Gastrocnemius medialis (tissue), 4 donors: ENCODE measurements at regions not wholly inside any gene's neighbourhood (a gene's known extent, or its start where the extent isn't known, plus 50 kb on each side); places are given as distances from the start of the nearest gene placed in this dataset.

ENCODE experiments used
- ATAC-seq, 2 donors: fragments of 150-250 bp; one replicate each; pipeline ENCODE4 v1.9.1; 2016
- DNase-seq, 2 donors: peaks; one replicate each; pipeline ENCODE4 v3.0.0-alpha.2; 2019
- H3K27ac ChIP-seq, 4 donors: fragments of 200-600 bp; sonication (generic); 1 replicate in 1 of 4; 2 replicates in 3 of 4; pipeline ENCODE4 v1.5.1; 2016 to 2018; ENCODE audit warnings: mild to moderate bottlenecking in 2 of 4, moderate library complexity in 1 of 4
- H3K27me3 ChIP-seq, 3 donors: fragments of 200-600 bp; sonication (generic) in 2 of 3; 1 replicate in 1 of 3; 2 replicates in 2 of 3; pipeline versions ENCODE4 v1.5.1 to v1.6.0; 2016 to 2019; ENCODE audit warnings: mild to moderate bottlenecking in 1 of 3, moderate library complexity in 1 of 3
- H3K36me3 ChIP-seq, 2 donors: fragments of 200-600 bp; sonication (generic) in 1 of 2; one replicate each; pipeline ENCODE4 v1.5.1; 2017 to 2018
- H3K4me1 ChIP-seq, 2 donors: fragments of 200-600 bp; sonication (generic) in 1 of 2; one replicate each; pipeline ENCODE4 v1.5.1; 2016 to 2017; ENCODE audit warnings: mild to moderate bottlenecking in 2 of 2
- H3K4me3 ChIP-seq, 4 donors: fragments of 200-600 bp; sonication (generic) in 3 of 4; 1 replicate in 1 of 4; 2 replicates in 3 of 4; pipeline ENCODE4 v1.5.1; 2016 to 2019; ENCODE audit warnings: mild to moderate bottlenecking in 2 of 4
- H3K9me3 ChIP-seq, 3 donors: fragments of 200-600 bp; sonication (generic) in 2 of 3; 1 replicate in 1 of 3; 2 replicates in 2 of 3; pipeline ENCODE4 v1.5.1; 2016 to 2019
- POLR2A ChIP-seq, 2 donors: fragments of 450-650 bp; IDR thresholded peaks; one replicate each; pipeline ENCODE4 v1.6.1; 2017; ENCODE audit warnings: antibody characterized with exemption in 2 of 2, mild to moderate bottlenecking in 2 of 2, moderate library complexity in 2 of 2
- in situ Hi-C, 4 donors: fragments of 200-750 bp; cut with MboI; loops; one replicate each; pipeline versions ENCODE4 v1.15.0 to v1.8.0; 2017; ENCODE audit warnings: low sequenced_read_pairs in 4 of 4
- intact Hi-C: fragments of 100-400 bp; cut with DNase I; formaldehyde crosslinking; loops from one replicate; pipeline ENCODE4 v1.15.1; 2023; ENCODE audit warnings: low total_unique reads
- TF ChIP-seq, protein P1 (sequence below), 5 experiments: fragments of 450-650 bp in 3 of 5; fragments of 200-600 bp in 2 of 5; sonication (generic) in 2 of 5; IDR thresholded peaks in 4 of 5; conservative IDR thresholded peaks in 1 of 5; 1 replicate in 4 of 5; 2 replicates in 1 of 5; pipeline ENCODE4 v1.5.1; 2016 to 2019; ENCODE audit warnings: antibody characterized with exemption in 5 of 5, mild to moderate bottlenecking in 3 of 5, moderate library complexity in 3 of 5

DNA sequence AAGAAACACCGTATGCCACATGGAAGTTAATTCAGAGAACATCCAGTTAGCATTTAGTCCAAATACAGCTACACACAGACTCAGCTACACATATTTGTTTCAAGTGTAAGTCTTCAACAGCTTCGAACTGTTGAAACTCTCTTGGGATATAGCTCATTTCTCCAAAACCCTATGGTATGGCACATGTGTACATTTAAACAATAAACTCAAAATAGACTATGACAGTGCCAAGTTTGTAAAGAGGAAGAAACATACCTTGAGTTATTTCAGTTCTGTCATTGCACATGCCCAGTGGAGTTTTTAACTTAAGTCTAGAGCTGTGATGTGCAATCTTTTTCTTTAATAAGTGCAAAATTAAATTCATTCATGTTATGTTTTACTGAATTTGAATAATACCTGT lies 155.1 kb upstream of the RAI14 start:
- ATAC-seq (no peak), DNase-seq (no peak)
- H3K9me3 ChIP-seq, result no peaks in the 10 kb centered on the region
- intact Hi-C loops, result no loop called here
- no peak overlapping the region for H3K4me3 ChIP-seq
- TF ChIP-seq, protein P1, sequence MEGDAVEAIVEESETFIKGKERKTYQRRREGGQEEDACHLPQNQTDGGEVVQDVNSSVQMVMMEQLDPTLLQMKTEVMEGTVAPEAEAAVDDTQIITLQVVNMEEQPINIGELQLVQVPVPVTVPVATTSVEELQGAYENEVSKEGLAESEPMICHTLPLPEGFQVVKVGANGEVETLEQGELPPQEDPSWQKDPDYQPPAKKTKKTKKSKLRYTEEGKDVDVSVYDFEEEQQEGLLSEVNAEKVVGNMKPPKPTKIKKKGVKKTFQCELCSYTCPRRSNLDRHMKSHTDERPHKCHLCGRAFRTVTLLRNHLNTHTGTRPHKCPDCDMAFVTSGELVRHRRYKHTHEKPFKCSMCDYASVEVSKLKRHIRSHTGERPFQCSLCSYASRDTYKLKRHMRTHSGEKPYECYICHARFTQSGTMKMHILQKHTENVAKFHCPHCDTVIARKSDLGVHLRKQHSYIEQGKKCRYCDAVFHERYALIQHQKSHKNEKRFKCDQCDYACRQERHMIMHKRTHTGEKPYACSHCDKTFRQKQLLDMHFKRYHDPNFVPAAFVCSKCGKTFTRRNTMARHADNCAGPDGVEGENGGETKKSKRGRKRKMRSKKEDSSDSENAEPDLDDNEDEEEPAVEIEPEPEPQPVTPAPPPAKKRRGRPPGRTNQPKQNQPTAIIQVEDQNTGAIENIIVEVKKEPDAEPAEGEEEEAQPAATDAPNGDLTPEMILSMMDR (IDR thresholded peaks at IDR 0.05 in 4 of 5, conservative IDR thresholded peaks at IDR 0.05 in 1 of 5), result no peak
- TF ChIP-seq POLR2A (IDR thresholded peaks at IDR 0.05), result no peak
- H3K36me3 ChIP-seq, result no peaks in the 10 kb centered on the region
- peaks cover 3 to 5% of the 10 kb centered on the region in 2 donors for H3K4me1 ChIP-seq
- H3K27me3 ChIP-seq, result peaks cover 0 to 5% (median 0%) of the 10 kb centered on the region in 3 donors
- H3K27ac ChIP-seq, result no peak overlapping the region
- in situ Hi-C loops, result no loop called here

DNA sequence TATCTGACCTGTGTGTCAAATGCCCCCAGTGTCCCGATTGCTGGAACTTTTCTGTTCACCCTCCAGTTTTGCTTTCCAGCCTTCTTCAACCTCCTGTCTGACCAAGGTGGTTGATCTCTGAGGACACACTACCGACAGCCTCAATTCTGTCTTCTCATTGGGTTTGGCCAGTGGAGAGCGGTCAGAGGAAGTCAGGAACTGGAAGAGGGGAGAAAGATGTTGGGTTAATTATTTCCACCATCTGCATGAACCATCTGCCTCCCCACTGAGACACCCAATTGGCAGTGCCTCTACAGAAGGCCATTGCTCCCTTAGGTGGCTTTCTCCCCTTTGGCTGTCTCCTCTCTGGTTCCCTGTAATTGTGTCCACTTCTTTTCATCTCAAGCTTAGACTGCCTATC lies 154.3 kb upstream of the RAI14 start:
- Histone ChIP-seq H3K36me3 (no peaks in the 10 kb centered on the region), H3K27me3 (peaks cover 0 to 5% (median 0%) of the 10 kb centered on the region in 3 donors), H3K27ac (no peak overlapping the region), H3K4me1 (peaks cover 3 to 5% of the 10 kb centered on the region in 2 donors), H3K9me3 (no peaks in the 10 kb centered on the region), H3K4me3 (no peak overlapping the region)
- in situ Hi-C loops (no loop called here), intact Hi-C loops (no loop called here)
- TF ChIP-seq, protein P1 (IDR thresholded peaks at IDR 0.05 in 4 of 5, conservative IDR thresholded peaks at IDR 0.05 in 1 of 5), result no peak
- no peak for TF ChIP-seq POLR2A (IDR thresholded peaks at IDR 0.05)
- ATAC-seq (no peak), DNase-seq (no peak)

DNA sequence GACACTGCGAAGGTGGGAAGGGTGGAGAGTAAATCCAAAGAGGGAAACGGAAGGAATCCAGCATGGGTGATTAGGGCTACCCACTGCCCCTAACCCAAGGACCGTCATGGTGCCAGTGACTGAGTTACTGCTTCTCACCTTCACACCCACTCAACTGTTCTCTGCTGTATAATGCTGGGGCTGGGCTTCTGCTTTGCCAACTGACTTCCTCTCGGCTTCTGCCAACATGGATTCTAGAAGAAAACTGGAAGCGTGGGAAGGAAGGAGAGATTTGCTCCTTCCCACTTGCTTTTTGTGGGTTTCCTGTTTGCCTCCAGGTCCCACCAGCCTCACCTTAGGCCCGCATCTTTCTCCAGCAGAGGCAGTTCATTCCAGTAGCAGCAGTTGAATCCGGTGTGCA lies 153.5 kb upstream of the RAI14 start:
- TF ChIP-seq, protein P1 (IDR thresholded peaks at IDR 0.05 in 4 of 5, conservative IDR thresholded peaks at IDR 0.05 in 1 of 5), result no peak
- no peak for TF ChIP-seq POLR2A (IDR thresholded peaks at IDR 0.05)
- intact Hi-C loops (no loop called here), in situ Hi-C loops (no loop called here)
- peaks cover 3 to 5% of the 10 kb centered on the region in 2 donors for H3K4me1 ChIP-seq
- no peak overlapping the region for H3K27ac ChIP-seq
- no peak overlapping the region for H3K4me3 ChIP-seq
- H3K27me3 ChIP-seq, result peaks cover 0 to 5% (median 0%) of the 10 kb centered on the region in 3 donors
- no peaks in the 10 kb centered on the region for H3K36me3 ChIP-seq
- ATAC-seq (no peak), DNase-seq (no peak)
- H3K9me3 ChIP-seq, result no peaks in the 10 kb centered on the region

DNA sequence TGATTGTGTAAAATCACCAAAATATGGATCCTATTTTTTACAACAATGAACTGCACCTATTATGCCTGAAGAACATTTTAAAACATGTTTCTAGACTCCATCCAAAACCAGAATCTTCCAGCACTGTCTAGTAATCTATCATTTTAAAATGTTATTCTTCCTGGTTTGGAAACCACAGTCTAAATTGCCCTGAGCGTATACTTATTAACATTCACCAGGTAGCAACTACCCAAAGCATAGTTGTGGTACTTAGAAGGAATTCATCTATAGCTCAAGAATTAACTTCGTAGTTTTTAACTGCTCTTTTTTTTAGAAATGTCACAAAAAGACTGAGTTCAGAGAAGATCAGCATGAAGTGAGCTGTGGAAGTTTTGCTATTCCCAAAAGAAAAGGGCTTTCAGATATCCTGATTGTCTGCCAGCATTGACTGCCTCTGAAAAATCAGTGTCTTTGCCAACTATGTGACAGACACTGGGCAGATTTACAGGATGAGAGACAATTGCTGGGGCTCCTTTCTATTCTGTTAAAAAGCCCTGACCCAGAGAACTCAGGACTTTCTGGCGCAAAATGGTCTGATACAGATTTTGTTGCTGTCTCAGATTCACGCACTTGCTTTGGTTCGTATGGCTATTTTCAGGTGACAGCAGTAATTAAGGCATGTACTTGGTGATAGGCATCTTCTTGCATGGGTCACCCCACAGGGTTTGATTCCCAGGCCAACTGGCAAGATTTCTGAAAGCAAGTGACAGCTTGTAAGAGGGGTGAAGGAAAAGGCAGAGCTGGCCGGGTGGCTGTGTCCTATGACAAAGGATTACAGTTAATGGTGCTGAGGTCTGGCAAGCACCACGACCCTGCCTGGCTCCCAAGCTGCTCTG lies 152.5 kb upstream of the RAI14 start:
- Histone ChIP-seq H3K27ac (no peak overlapping the region), H3K4me1 (peaks cover 3 to 5% of the 10 kb centered on the region in 2 donors), H3K9me3 (no peaks in the 10 kb centered on the region), H3K4me3 (no peak overlapping the region), H3K27me3 (peaks cover 0 to 5% (median 0%) of the 10 kb centered on the region in 3 donors), H3K36me3 (no peaks in the 10 kb centered on the region)
- in situ Hi-C loops, result no loop called here
- ATAC-seq (no peak), DNase-seq (no peak)
- intact Hi-C loops, result no loop called here
- TF ChIP-seq, protein P1 (IDR thresholded peaks at IDR 0.05 in 4 of 5, conservative IDR thresholded peaks at IDR 0.05 in 1 of 5), result no peak
- TF ChIP-seq POLR2A (IDR thresholded peaks at IDR 0.05), result no peak
